Neural cell (in vitro differentiated cells): ENCODE measurements at regions not wholly inside any gene's neighbourhood (a gene's known extent, or its start where the extent isn't known, plus 50 kb on each side); places are given as distances from the start of the nearest gene placed in this dataset.

Experiments
- H2AFZ ChIP-seq: fragments of 200-600, 300-800 bp; sonication (generic), shearing (Covaris generic); 2 replicates; pipeline ENCODE4 v1.6.0; 2014; ENCODE audit warnings: low read depth, mild to moderate bottlenecking, antibody characterized with exemption, low read length, moderate library complexity
- H3F3A ChIP-seq: fragments of 200-600 bp; shearing (Covaris generic); 2 replicates; pipeline ENCODE4 v1.6.1; 2016; ENCODE audit warnings: mild to moderate bottlenecking, moderate library complexity, mixed read lengths, antibody characterized with exemption, low read length; ENCODE audit not compliant: insufficient read depth, poor library complexity, severe bottlenecking
- H3K27ac ChIP-seq: fragments of 200-600, 300-800 bp; sonication (generic), shearing (Covaris generic); 2 replicates; pipeline ENCODE4 v1.5.1; 2014; ENCODE audit warnings: mild to moderate bottlenecking, low read length, moderate library complexity
- H3K27me3 ChIP-seq: fragments of 300-800, 200-600 bp; sonication (generic), shearing (Covaris generic); 2 replicates; pipeline ENCODE4 v1.6.0; 2014; ENCODE audit warnings: mild to moderate bottlenecking, low read depth, low read length, moderate library complexity; ENCODE audit not compliant: insufficient read depth
- H3K36me3 ChIP-seq: fragments of 300-800, 200-600 bp; sonication (generic), shearing (Covaris generic); 2 replicates; pipeline ENCODE4 v1.5.1; 2014; ENCODE audit warnings: mild to moderate bottlenecking, antibody characterized with exemption, low read length, moderate library complexity; ENCODE audit not compliant: insufficient read depth
- H3K4me2 ChIP-seq: fragments of 300-800, 200-600 bp; sonication (generic), shearing (Covaris generic); 2 replicates; pipeline ENCODE4 v1.6.0; 2014; ENCODE audit warnings: mild to moderate bottlenecking, low read length
- H3K4me3 ChIP-seq: fragments of 300-800, 200-600 bp; sonication (generic), shearing (Covaris generic); 2 replicates; pipeline ENCODE4 v1.5.1; 2014; ENCODE audit warnings: mild to moderate bottlenecking, low read length, moderate library complexity
- H3K79me2 ChIP-seq: fragments of 200-600 bp; shearing (Covaris generic); replicated peaks from 2 replicates; pipeline ENCODE4 v1.6.0; 2014; ENCODE audit warnings: mild to moderate bottlenecking, low read length, moderate library complexity; ENCODE audit not compliant: insufficient read depth
- H3K9ac ChIP-seq: fragments of 300-800, 200-600 bp; sonication (generic), shearing (Covaris generic); 2 replicates; pipeline ENCODE4 v1.6.1; 2016; ENCODE audit warnings: mild to moderate bottlenecking, low read length, mixed read lengths
- H3K9me2 ChIP-seq: fragments of 200-600 bp; shearing (Covaris generic); 2 replicates; pipeline ENCODE4 v1.6.1; 2016; ENCODE audit warnings: mild to moderate bottlenecking, low read length, mixed read lengths; ENCODE audit not compliant: insufficient read depth
- H3K9me3 ChIP-seq: fragments of 200-600, 300-800 bp; sonication (generic), shearing (Covaris generic); 2 replicates; pipeline ENCODE4 v1.6.1; 2016; ENCODE audit warnings: mild to moderate bottlenecking, mixed run types, low read length, moderate library complexity, mixed read lengths
- H4K20me1 ChIP-seq: fragments of 200-600 bp; shearing (Covaris generic); 2 replicates; pipeline ENCODE4 v1.6.1; 2016; ENCODE audit warnings: mild to moderate bottlenecking, mixed run types; ENCODE audit not compliant: insufficient read depth
- CTCF ChIP-seq: fragments of 450-650 bp; IDR thresholded peaks from 2 replicates; pipeline ENCODE4 v1.5.1; 2014; ENCODE audit warnings: antibody characterized with exemption, mild to moderate bottlenecking, moderate library complexity; ENCODE audit not compliant: poor library complexity, severe bottlenecking
- EP300 ChIP-seq: fragments of 450-650 bp; conservative IDR thresholded peaks from 2 replicates; pipeline ENCODE4 v1.6.1; 2014; ENCODE audit warnings: antibody characterized with exemption, mild to moderate bottlenecking, moderate library complexity; ENCODE audit not compliant: poor library complexity, severe bottlenecking
- EZH2 ChIP-seq: fragments of 200-600, 300-800 bp; shearing (Covaris generic), sonication (generic); IDR thresholded peaks from 2 replicates; pipeline ENCODE4 v1.6.1; 2014; ENCODE audit warnings: antibody characterized with exemption, low read length, borderline replicate concordance, mild to moderate bottlenecking; ENCODE audit not compliant: insufficient read depth, poor library complexity, severe bottlenecking
- MXI1 ChIP-seq: fragments of 450-650 bp; conservative IDR thresholded peaks from 2 replicates; pipeline ENCODE4 v1.6.1; 2014; ENCODE audit warnings: antibody characterized with exemption, mild to moderate bottlenecking; ENCODE audit not compliant: poor library complexity, severe bottlenecking
- POLR2AphosphoS5 ChIP-seq: IDR thresholded peaks from 2 replicates; pipeline ENCODE4 v1.6.1; 2012
- RAD21 ChIP-seq: fragments of 450-650 bp; conservative IDR thresholded peaks from 2 replicates; pipeline ENCODE4 v1.6.1; 2014; ENCODE audit warnings: antibody characterized with exemption, mild to moderate bottlenecking, moderate library complexity
- REST ChIP-seq: IDR thresholded peaks from 2 replicates; pipeline ENCODE4 v1.6.1; 2012; ENCODE audit warnings: borderline replicate concordance
- SMC3 ChIP-seq: fragments of 450-650 bp; conservative IDR thresholded peaks from 2 replicates; pipeline ENCODE4 v1.6.1; 2014; ENCODE audit warnings: antibody characterized with exemption, mild to moderate bottlenecking, moderate library complexity; ENCODE audit not compliant: poor library complexity
- TAF1 ChIP-seq: IDR thresholded peaks from 2 replicates; pipeline ENCODE4 v1.6.1; 2012; ENCODE audit warnings: low read depth

GRCh38 chr20:8983478-8984345 is 85.2 kb upstream of the PLCB4 start:
- H3K27me3 ChIP-seq = no peaks in the 10 kb centered on the region
- TF ChIP-seq RAD21 (no peak), REST (no peak), EZH2 (no peak), POLR2AphosphoS5 (no peak), MXI1 (no peak), TAF1 (no peak), CTCF (no peak), EP300 (no peak), SMC3 (no peak)

GRCh38 chr20:8986631-8987030 is 82.3 kb upstream of the PLCB4 start:
- H3K4me2 ChIP-seq = no peak overlapping the region

More at GRCh38 chr20:8983478-8984345, 85.2 kb upstream of the PLCB4 start:
- Histone ChIP-seq H2AFZ (no peak overlapping the region), H4K20me1 (no peaks in the 10 kb centered on the region), H3K9me2 (no peaks in the 10 kb centered on the region), H3K9ac (no peak overlapping the region), H3K27ac (no peak overlapping the region), H3K4me3 (no peak overlapping the region), H3K79me2 (no peaks in the 10 kb centered on the region), H3K9me3 (no peaks in the 10 kb centered on the region), H3K4me2 (no peak overlapping the region), H3K36me3 (no peaks in the 10 kb centered on the region), H3F3A (no peaks in the 10 kb centered on the region)

More at GRCh38 chr20:8986631-8987030, 82.3 kb upstream of the PLCB4 start:
- no peak for TF ChIP-seq SMC3
- no peak for TF ChIP-seq TAF1
- no peak for TF ChIP-seq RAD21
- TF ChIP-seq EP300 = no peak
- TF ChIP-seq EZH2 = no peak
- TF ChIP-seq CTCF = no peak
- no peak for TF ChIP-seq POLR2AphosphoS5
- TF ChIP-seq REST = no peak
- no peak for TF ChIP-seq MXI1
- Histone ChIP-seq H2AFZ (no peak overlapping the region), H3F3A (no peaks in the 10 kb centered on the region), H3K9me2 (no peaks in the 10 kb centered on the region), H3K27ac (no peak overlapping the region), H4K20me1 (no peaks in the 10 kb centered on the region), H3K9me3 (no peaks in the 10 kb centered on the region), H3K79me2 (no peaks in the 10 kb centered on the region), H3K36me3 (no peaks in the 10 kb centered on the region), H3K9ac (no peak overlapping the region), H3K27me3 (no peaks in the 10 kb centered on the region), H3K4me3 (no peak overlapping the region)
